GM19324 (cell line): ENCODE measurements at regions not wholly inside any gene's neighbourhood (a gene's known extent, or its start where the extent isn't known, plus 50 kb on each side); places are given as distances from the start of the nearest gene placed in this dataset.
"Not testable (repeated sequence)": the region's sequence is repeated elsewhere in the genome, so short reads cannot be mapped to it uniquely, and the experiment has no call there.

Experiments
- ATAC-seq: cut with Tn5 transposase; IDR thresholded peaks from one replicate; pipeline ENCODE4 v1.9.1; 2021; ENCODE audit warnings: mild to moderate bottlenecking, moderate library complexity; ENCODE audit not compliant: unreplicated experiment, low FRiP score

- ATAC-seq = no peak
These were observed 59.4 kb upstream of the FOXN3 start for GRCh38 chr14:89476354-89476896.

DNA sequence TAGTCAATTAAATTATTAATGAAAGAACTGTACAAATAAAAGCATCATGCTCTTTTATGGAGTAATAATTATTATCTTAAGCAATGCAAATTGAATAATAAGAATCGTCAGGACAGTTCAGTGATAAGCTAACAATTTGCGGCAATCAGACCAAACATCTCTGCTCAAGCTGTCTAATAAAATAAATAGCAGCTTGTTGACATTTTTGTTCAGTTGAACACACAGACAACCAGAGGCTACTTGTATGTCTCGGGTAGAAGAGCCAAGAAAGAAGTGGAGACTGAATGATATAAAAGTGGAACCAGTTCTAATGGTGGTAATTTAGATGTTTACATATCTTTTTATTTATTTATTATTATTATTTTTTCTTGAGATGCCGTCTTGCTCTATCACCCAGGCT is 57.4 kb upstream of the FOXN3 start:
- ATAC-seq = no peak

GRCh38 chr14:89473989-89474388 is 57.0 kb upstream of the FOXN3 start:
- no peak for ATAC-seq

- no peak for ATAC-seq
These were observed 56.5 kb upstream of the FOXN3 start for GRCh38 chr14:89473569-89473968.

GRCh38 chr14:89470401-89470800 is 53.4 kb upstream of the FOXN3 start:
- ATAC-seq = no peak

DNA sequence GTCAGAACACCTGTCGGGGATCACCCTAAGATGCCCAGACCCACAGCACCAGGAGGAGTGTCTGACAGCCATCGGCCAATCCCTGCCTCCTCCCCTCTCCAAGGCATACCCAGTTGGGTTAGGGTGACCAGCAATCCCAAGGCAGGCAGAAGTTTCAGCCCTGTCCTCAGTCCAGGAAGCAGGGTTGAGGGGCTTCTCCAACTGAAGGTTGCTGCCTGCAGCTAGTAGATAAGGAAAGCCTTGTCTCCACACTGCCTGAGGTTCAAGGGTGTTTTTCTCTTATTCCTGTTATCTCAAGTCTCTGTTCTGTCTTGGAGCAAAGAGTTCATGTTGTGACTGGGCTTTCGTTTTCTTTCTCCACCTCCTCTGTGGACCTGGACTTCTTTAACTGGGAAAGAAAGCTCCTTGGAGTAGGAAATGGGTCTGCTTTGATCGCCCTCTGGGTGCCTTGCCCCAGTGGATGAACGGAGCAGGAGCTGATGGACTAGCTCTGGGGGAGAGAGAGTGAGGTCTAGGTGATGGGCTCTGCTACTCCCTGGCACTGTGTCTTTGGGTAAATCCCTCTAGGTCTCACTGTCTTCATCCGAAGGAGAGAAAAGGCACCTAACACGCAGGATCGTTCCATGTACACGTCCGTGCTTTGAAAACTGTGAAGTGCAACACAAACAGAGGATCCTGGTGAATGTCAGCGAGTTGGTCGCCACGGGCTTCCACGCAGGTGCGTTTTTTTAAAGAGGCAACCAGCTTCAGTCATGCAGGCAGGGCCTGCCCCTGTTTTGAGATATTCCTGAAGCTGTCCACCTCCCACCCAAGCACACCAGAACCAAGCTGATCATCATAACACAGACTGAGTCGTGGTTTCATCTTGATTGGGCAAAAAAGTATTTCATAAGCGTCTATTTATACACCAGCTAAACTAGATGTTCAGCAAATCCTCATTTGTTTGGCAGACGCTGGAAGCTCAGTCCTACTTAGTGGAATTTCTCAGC is 52.5 kb upstream of the FOXN3 start:
- no peak for ATAC-seq

DNA sequence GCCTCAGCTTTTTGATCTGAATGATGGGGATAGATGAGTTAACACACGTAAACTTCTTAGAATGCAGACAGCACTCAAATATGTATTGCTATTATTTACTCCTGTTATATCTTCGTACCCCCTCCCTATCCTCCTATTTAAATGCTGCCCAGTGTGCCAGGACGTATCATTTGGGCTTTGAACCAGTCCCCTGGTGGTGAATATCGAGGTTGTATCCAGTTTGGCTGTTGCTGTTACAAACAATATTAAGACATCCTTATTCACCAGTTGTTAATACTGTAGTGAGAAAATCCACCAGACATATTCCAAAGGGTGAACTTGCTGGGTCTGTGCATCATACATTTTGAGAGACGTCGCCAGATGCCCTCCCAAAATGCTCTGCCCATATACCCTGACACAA is 51.5 kb upstream of the FOXN3 start:
- no peak for ATAC-seq

DNA sequence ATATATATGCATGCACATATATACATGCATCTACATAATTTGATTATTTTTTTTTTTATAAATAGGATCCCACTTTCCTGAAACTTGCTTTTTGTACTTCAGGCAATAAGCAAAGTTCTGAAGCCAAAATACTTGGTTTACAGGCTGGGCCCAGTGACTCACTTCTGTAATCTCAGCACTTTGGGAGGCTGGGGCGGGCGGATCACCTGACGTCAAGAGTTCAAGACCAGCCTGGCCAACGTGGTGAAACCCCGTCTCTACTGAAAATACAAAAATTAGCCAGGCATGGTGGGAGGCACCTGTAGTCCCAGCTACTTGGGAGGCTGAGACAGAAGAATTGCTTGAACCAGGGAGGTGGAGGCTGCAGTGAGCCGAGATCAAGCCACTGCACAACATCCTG is 51.0 kb upstream of the FOXN3 start:
- not testable (repeated sequence) for ATAC-seq

- no peak for ATAC-seq
These were observed 49.9 kb upstream of the FOXN3 start for GRCh38 chr14:89466944-89467343.
